ENCODE measurements at regions not wholly inside any gene's neighbourhood (a gene's known extent, or its start where the extent isn't known, plus 50 kb on each side); places are given as distances from the start of the nearest gene placed in this dataset.

- no peak overlapping the region for H3K4me3 ChIP-seq (ENCODE audit: low read depth, low read length)
- TF ChIP-seq, protein P1, sequence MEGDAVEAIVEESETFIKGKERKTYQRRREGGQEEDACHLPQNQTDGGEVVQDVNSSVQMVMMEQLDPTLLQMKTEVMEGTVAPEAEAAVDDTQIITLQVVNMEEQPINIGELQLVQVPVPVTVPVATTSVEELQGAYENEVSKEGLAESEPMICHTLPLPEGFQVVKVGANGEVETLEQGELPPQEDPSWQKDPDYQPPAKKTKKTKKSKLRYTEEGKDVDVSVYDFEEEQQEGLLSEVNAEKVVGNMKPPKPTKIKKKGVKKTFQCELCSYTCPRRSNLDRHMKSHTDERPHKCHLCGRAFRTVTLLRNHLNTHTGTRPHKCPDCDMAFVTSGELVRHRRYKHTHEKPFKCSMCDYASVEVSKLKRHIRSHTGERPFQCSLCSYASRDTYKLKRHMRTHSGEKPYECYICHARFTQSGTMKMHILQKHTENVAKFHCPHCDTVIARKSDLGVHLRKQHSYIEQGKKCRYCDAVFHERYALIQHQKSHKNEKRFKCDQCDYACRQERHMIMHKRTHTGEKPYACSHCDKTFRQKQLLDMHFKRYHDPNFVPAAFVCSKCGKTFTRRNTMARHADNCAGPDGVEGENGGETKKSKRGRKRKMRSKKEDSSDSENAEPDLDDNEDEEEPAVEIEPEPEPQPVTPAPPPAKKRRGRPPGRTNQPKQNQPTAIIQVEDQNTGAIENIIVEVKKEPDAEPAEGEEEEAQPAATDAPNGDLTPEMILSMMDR (IDR thresholded peaks at IDR 0.05; ENCODE audit: low read depth, low read length) = no peak
- no peak for DNase-seq (ENCODE audit: low read depth, low spot score)
- in situ Hi-C loops (cut with HindIII; ENCODE audit: low sequenced_read_pairs) = no loop called here
Observed at GRCh38 chr1:189022015-189022414, 1455.6 kb downstream of the BRINP3 start.

DNA sequence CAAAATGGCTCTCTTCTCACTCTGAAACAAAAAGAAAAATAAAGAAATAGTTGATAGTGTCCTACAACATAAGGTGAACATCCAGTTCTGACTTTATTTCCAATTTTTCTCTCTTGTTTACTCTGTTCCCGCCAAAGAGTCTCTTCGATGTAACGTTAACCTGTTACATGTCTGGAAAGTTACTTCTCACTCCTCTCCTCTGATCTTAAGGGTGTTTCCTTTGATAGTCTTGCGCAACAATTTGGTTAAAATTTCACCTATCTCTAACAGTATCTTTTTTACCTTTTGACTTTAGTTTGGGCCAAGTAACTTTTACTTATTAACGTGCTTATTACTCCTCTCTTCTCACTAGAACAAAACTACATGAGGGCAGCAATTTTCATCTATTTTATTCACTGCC, 1450.2 kb downstream of the BRINP3 start:
- TF ChIP-seq, protein P1 (IDR thresholded peaks at IDR 0.05; ENCODE audit: low read depth, low read length) = no peak
- in situ Hi-C loops (cut with HindIII; ENCODE audit: low sequenced_read_pairs) = no loop called here
- H3K4me3 ChIP-seq (ENCODE audit: low read depth, low read length) = no peak overlapping the region
- no peak for DNase-seq (ENCODE audit: low read depth, low spot score)

DNA sequence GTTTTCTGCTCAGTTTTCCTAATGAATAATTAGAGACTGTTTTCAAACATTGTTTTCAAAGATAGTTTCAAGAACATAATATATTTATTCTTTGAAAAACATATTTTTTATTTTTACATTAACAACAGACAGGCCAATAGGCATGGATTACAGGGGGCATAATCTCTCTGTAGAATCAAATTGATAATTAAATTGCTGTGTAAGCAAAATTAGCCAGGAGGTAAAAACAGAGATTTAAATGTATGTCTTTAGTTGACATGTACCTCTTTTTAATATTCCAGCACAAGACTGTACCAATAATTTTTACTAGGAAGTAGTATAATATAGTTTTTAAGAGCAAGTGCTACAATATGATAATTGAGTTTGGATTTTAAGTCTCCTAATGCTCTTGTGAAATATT, 1444.5 kb downstream of the BRINP3 start:
- DNase-seq (ENCODE audit: low read depth, low spot score) = no peak
- in situ Hi-C loops (cut with HindIII; ENCODE audit: low sequenced_read_pairs) = no loop called here
- TF ChIP-seq, protein P1 (IDR thresholded peaks at IDR 0.05; ENCODE audit: low read depth, low read length) = no peak
- H3K4me3 ChIP-seq (ENCODE audit: low read depth, low read length) = no peak overlapping the region

DNA sequence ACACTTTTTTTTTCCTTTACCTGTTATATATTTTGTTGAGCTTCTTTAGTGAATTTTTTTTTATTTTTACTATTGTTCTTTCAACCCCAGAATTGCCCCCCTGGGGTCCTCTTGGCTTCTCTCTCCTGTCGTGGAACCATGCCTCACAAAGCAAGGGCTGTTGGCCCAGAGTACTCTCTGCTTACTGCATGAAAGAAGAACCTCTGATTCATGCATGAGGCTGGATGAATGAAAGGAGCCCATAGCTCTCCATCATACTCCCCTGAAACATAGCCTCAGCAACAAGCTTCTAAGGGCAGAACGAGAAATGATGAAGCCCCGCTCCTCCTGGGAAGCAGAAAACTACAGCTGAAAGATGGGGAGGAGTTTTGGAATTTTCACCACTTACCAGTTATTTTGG, 1441.0 kb downstream of the BRINP3 start:
- DNase-seq (ENCODE audit: low read depth, low spot score) = no peak
- no peak overlapping the region for H3K4me3 ChIP-seq (ENCODE audit: low read depth, low read length)
- in situ Hi-C loops (cut with HindIII; ENCODE audit: low sequenced_read_pairs) = no loop called here
- TF ChIP-seq, protein P1 (IDR thresholded peaks at IDR 0.05; ENCODE audit: low read depth, low read length) = no peak

GRCh38 chr1:189046127-189046526, 1431.5 kb downstream of the BRINP3 start:
- in situ Hi-C loops (cut with HindIII; ENCODE audit: low sequenced_read_pairs) = no loop called here
- no peak for DNase-seq (ENCODE audit: low read depth, low spot score)
- TF ChIP-seq, protein P1 (IDR thresholded peaks at IDR 0.05; ENCODE audit: low read depth, low read length) = no peak
- H3K4me3 ChIP-seq (ENCODE audit: low read depth, low read length) = no peak overlapping the region

DNA sequence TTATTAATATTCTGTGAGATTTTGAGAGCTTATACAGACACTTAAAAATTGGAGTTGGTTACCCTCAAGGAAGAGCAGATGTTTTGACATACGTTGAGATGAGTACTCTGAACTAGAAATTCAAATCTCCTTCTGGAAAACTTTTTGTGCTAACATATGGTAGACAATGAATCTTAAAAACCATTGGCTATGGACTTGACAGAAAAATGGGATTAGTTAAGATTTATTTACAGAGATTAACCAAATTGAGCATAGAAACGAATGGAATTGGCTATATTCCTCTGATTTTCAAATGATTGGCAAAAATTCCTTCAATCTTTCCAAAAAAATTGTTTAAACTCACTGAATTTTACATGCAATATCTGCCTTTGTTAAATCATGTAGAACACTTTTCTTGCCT, 1392.9 kb downstream of the BRINP3 start:
- in situ Hi-C loops (cut with HindIII; ENCODE audit: low sequenced_read_pairs) = no loop called here
- DNase-seq (ENCODE audit: low read depth, low spot score) = no peak
- TF ChIP-seq, protein P1 (IDR thresholded peaks at IDR 0.05; ENCODE audit: low read depth, low read length) = no peak
- no peak overlapping the region for H3K4me3 ChIP-seq (ENCODE audit: low read depth, low read length)

- in situ Hi-C loops (cut with HindIII; ENCODE audit: low sequenced_read_pairs) = no loop called here
- H3K4me3 ChIP-seq (ENCODE audit: low read depth, low read length) = no peak overlapping the region
- TF ChIP-seq, protein P1 (IDR thresholded peaks at IDR 0.05; ENCODE audit: low read depth, low read length) = no peak
- peak; percentile 8 for DNase-seq (ENCODE audit: low read depth, low spot score)
Observed at GRCh38 chr1:189103956-189104355, 1373.7 kb downstream of the BRINP3 start.

Measured in astrocyte of the spinal cord (primary cell).